ENCODE measurements at regions not wholly inside any gene's neighbourhood (a gene's known extent, or its start where the extent isn't known, plus 50 kb on each side); places are given as distances from the start of the nearest gene placed in this dataset.

- DNase-seq = no peak
Observed at GRCh38 chr5:54637654-54638053, 120.1 kb downstream of the SNX18 start.

DNA sequence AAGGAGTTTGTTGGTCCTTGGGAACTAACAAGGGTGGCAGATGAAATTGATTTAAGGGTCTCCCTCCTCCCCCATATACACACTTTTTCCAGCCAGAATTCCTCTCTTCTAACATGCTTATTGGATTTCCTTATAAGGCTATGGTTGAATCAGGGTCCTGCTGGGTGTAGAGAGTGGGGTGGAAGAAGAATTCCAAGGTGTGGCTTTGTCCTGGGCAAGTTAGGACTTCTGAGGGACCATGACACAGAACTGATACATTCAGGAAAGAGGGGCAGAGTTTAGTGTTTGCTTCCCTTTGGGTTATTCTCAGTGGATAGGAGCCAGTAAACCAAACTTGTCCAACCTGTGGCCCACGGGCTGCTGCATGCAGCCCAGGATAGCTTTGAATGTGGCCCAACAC, 116.5 kb downstream of the SNX18 start:
- DNase-seq = no peak

- no peak for DNase-seq
Observed at GRCh38 chr5:54632131-54632701, 114.7 kb downstream of the SNX18 start.

DNA sequence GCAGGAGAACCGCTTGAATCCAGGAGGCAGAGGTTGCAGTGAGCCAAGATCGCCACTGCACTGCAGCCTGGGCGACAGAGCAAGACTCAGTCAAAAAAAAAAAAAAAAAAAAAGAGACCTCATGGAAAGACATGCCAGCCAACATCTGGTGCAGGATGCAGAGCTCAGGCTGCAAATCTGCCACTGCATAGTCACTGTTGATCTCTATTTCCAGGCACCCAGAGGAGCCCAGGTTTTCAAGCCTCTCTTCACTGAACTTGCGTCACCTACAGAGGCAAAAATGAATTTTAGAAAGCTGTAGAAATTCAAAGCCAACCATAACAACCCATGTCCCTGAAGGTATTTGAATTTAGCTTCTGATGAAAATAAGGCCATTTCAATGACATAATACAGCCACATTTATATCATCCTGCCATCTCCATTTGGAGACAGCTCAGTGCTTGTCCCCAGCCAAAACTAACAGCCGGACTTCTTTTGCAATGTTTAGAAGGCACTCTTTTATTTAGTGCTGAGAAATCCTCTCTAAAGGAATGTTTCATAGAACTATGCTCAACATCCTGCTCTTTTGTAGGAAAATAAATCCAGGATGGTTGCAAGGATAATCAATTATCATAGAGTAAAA, 113.3 kb downstream of the SNX18 start:
- no peak for DNase-seq

GRCh38 chr5:54629115-54629514, 111.6 kb downstream of the SNX18 start:
- no peak for DNase-seq

DNA sequence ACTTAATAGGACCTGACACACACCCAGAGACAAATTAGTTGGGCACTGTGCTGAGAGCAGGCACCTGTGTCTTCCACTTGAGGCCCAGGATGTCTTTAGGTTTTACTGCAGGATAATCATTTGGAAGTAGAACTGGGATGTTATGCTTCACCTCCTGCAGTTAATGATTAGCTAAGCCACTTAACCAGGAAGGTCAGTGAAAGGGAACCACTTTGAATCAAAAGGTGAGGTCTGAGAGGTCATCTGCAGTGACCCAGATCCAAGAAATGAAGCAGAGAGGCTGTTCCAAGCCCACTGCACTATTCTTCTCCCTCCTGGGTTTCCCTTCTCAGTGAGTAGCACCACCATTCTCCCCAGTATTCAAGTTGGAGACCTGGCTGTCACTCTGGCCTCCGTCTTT, 110.5 kb downstream of the SNX18 start:
- no peak for DNase-seq

GRCh38 chr5:54626407-54626806, 108.8 kb downstream of the SNX18 start:
- no peak for DNase-seq

DNA sequence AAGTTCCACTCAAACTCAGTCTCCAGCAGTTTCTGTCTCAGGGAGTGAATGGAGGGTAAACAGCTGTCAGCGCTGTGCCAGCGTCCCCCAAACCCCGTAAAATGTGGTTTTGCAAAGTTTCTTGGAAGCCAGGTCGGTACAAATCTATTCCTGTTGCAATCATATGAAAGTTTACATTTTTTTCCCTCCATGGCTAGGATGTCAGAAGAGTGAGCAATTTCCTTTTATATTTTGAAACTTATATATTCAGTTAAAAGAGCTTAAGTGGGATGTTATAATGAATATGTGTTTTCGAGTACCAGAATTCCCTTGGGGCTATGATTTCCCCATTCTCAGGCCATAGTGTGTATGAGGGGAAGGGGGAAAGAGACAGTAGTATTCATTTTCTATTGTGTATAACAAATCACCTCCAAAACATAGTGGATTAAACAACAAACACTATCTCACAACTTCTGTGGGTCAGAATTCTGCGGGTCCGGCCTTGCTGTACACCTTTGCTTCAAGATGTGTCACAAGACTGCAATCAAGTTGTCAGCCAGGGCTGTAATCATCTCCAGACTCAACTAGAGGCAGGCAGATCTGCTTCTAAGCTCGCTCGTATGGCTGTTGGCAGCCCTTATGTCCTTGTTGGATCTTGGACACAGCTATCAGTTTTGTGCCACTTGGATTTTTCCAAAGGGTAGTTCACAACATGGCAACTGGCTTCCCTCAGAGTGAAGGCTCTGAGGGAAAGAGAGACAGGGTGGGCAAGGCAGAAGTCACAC, 107.4 kb downstream of the SNX18 start:
- DNase-seq = no peak

GRCh38 chr5:54621709-54622108, 104.2 kb downstream of the SNX18 start:
- no peak for DNase-seq

- no peak for DNase-seq
Observed at GRCh38 chr5:54621048-54621447, 103.5 kb downstream of the SNX18 start.

DNA sequence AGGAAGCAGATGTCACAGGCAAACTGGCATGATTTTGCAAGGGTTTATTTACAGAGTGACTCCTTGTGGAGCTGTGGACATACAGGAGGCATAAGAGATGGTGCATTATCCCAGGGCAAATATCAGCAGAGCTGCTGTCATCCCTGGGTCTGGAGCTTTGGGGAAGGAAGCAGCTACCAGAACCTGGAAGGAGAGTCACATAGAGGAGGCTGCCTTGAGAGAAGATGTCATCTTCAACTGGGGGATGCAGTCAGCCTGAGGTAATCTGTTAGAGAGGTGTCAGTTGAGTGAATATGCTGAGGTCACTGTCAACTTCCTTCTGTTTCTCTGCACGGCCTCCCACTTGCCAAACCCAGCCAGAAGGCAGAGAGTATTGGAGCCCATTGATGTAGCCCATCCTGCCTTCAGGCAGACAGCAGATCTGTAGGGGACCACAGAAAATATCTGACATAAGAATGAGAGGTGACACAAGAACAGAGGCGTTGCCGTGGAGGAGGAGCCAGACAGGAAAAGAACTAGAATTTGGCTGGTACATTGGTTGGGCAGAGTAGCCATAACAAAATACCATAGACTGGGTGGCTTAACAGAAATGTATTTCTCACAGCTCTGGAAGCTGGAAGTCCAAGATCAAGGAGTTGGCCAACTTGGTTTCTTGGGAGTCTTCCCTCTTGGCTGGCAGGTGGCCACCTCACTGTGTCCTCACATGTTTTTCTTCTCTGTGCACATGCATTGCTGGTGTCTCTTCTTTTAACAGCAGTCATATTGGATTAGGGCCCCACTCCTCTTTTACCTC, 102.8 kb downstream of the SNX18 start:
- DNase-seq = no peak

DNA sequence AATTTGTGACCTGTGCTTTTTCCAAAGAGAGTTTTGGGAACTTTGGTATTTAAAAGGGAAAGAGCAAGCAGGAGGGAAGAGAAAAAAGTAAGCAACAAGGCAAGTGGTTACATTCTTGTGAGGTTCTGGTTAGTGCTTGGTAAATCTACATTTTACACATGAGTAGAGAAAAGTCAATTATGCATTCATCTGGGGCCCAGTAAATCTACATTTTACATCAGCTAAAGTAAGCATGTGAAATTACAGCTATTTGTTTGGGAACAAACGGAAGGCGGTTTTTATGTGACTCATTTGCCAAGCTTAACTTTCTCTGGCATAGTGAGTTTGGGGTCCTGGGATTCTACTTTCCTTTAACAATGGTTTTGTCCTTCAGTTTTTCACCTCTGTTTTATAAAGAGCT, 102.2 kb downstream of the SNX18 start:
- no peak for DNase-seq

DNA sequence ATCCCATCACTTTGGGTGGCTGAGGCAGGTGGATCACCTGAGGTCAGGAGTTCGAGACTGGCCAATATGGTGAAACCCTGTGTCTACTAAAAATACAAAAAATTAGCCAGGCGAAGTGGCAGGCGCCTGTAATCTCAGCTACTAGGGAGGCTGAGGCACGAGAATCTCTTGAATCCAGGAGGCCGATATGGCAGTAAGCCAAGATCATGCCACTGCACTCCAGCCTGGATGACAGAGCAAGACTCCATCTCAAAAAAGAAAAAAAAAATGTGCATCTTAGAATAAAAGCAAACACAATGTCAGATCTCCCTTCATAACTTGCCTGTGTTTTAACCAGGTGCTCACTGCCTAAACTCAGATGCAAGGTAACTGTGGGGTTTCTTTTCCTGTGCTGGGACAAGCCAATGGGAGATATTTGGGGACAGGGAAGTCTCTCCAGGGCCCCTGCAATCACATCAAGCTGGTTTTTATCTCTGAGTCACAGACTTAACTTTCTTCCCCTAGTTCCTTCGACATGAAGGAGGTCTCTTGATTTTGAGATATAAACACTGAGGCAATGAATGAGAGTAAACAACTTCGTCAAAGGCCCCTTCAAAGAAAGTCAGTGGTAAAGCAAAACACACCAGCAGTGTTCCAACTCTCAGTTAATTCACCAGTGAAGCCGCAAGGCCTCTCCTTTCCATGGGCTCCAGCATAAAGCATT, 99.1 kb downstream of the SNX18 start:
- no peak for DNase-seq

- no peak for DNase-seq
Observed at GRCh38 chr5:54616031-54616430, 98.5 kb downstream of the SNX18 start.

GRCh38 chr5:54615381-54615780, 97.8 kb downstream of the SNX18 start:
- DNase-seq = no peak

- no peak for DNase-seq
Observed at GRCh38 chr5:54612711-54613110, 95.2 kb downstream of the SNX18 start.

GRCh38 chr5:54611290-54611951, 93.9 kb downstream of the SNX18 start:
- DNase-seq = no peak

GRCh38 chr5:54610197-54610944, 92.8 kb downstream of the SNX18 start:
- DNase-seq = no peak

DNA sequence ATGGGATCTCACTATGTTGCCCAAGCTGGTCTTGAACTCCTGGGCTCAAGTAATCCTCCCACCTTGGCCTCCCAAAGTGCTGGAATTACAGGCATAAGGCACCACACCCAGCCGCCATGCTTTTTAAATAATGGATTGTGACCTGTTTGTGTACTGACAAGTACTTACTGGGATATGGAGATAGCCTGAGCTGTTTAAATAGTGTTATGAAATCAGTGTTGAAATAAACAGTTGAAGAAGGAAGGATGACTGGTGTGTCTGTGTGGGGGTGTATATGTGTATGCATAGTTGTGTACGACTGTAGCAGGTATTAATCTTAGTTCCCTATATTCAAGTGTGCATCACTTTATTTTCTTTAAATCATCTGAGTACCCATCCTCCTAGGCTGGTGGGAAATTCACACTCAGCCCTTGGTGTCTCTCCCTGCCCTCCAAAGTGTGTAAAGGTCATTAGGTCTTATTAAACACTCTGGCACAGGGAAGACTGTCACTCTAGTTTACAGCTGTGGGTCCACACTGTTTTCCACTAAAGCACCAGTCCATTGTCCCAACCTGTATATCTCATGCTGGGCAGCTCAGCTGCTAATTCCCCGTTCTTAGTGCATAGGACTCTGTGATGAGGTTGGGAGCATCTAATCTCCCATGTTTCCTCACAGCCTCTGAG, 91.0 kb downstream of the SNX18 start:
- no peak for DNase-seq

GRCh38 chr5:54607006-54607405, 89.4 kb downstream of the SNX18 start:
- DNase-seq = no peak

DNA sequence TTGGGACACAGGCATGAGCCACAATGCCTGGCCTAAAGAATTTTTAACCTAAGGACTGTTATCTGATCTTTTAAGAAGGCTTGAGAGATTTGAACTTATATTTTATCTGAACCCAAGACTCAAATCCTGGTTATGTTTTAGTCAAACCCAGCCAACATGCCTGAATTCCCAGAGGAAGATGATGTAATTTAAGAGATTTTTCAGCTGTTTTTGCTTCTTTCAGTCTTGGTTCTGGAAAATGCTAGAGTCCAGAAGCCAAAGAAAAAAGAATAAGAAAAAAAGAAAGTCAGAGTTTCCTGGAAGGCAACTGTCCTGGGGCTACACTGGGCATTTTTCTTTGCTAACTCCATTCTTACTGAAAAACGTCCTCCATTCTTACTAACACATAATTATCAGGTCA, 85.8 kb downstream of the SNX18 start:
- no peak for DNase-seq
